ENCODE measurements at regions not wholly inside any gene's neighbourhood (a gene's known extent, or its start where the extent isn't known, plus 50 kb on each side); places are given as distances from the start of the nearest gene placed in this dataset.

DNA sequence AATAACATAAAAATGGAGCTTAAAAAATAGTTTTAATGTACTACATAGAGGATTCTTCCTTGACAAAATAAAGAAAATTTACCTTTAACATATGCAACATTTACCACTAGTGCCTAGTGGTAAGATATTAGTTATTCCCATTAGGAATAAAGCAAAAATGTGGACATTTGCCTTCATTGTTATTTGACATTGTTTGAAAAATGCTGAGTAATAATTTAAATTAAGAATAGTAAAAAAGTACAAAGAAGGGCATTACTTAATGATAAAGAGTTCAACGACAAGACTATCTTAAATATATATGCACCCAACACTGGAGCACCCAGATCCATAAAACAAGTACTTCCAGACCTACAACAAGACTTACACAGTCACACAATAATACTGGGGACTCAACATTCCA is 125.7 kb downstream of the POLR2M start (continued):
- no peak for TF ChIP-seq CHD7 (IDR thresholded peaks at IDR 0.05; ENCODE audit: insufficient replicate concordance, low read length)
- TF ChIP-seq CBX8 (IDR thresholded peaks at IDR 0.05; ENCODE audit: borderline replicate concordance, low read depth, low read length), result no peak
- TF ChIP-seq USF2 (IDR thresholded peaks at IDR 0.05; ENCODE audit: low read length), result no peak
- TF ChIP-seq SP2 (IDR thresholded peaks at IDR 0.05; ENCODE audit: low read length), result no peak
- no peak for TF ChIP-seq RNF2 (IDR thresholded peaks at IDR 0.05; ENCODE audit: borderline replicate concordance, low read depth, low read length, missing control alignments, poor library complexity, severe bottlenecking)
- no peak for TF ChIP-seq BCL11A (IDR thresholded peaks at IDR 0.05; ENCODE audit: low read depth in 2 of 2, low read length in 2 of 2)
- TF ChIP-seq CHD1 (IDR thresholded peaks at IDR 0.05; ENCODE audit: low read depth, low read length), result no peak

Measured in H1 (cell line).